NCI-H748 treated with DMSO at 0.1 percent for 48 hours (cell line): ENCODE measurements at regions not wholly inside any gene's neighbourhood (a gene's known extent, or its start where the extent isn't known, plus 50 kb on each side); places are given as distances from the start of the nearest gene placed in this dataset.

Experiments
- DNase-seq: peaks from one replicate; lab custom pipeline; 2025; lab: John Stamatoyannopoulos, UW

DNA sequence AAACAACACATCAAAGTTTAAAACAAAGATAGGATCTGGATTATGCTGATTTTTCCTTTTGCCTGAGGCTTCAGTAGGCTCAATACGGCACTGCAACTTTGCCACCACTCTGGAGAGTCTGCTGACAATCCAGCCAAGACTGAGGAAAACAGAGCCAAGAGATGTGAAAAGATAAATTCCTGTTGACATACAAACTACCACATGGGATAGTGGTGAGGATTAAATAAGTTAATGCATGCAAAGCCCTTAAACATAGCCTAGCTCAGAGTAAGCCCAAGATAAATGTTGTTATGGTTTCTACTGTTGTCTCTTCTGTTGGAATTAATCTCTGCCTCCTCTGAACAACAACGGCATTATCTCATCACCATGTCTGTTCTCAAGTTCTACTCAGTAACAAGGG is 245.9 kb upstream of the LMCD1 start:
- DNase-seq, result no peak

DNA sequence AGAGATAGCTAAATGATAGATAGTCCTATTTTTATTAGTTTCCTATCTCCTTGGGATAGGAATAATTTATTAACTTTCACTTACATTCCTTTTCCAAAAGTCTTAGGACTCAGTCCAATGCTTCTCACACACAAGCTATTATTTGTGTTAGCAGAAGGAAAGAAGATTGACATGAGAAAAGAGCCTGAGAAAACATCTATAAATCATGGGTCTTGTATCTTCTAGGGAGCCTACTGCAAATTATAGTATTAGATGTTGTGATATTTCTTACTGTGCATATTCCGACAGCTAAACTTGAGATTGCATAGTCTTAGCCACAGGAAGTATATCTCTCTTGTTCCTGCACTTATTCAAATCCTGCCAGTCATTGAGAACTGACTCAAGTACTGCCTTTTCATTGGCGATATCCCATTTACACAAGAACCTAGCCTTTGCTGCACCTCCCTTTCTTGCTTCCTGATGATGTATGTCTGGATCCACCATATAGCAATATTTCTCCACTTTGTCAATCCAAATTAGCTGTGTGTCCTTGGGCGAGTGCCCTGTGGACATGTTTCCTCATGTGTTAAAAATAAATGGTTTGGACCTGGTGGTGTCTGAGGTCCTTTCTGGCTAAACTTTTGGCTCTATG is 245.1 kb upstream of the LMCD1 start:
- DNase-seq, result no peak

DNA sequence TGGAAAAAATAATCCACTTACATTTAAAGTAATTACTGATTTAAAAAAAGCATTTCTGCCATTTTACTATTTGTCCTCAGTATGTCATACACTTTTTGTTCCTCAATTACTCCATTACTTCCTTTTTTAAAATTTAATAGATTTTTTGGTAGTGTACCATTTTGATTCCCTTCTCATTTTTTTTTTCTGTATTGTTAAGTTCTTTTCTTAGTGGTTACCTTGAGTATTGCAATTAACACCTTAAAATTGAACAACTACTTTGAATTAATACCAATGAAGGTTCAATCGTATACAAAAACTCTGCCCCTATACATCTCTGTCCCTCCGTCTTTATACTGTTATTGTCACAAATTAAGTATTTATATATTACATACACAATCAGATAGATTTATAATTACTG is 240.6 kb upstream of the LMCD1 start:
- DNase-seq, result no peak

DNA sequence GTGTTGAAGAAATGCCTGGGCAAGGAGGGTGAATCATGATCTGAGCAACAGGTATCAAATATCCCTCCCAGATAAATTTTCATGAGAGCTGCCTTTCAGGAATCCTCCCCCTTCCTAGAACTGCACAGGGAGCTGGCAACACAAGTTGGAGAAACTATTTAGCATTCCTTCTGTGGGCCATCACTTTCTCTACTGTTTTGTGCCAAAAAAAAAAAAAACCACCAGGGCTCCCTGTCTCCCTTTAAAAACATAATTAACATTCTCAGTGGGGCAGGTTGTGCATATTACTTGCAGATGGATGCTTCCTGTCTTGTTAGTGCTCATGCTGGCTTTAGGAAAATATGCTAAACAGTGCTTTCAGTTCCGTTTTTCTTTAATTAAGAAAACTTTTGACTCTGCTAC is 234.9 kb upstream of the LMCD1 start:
- no peak for DNase-seq

DNA sequence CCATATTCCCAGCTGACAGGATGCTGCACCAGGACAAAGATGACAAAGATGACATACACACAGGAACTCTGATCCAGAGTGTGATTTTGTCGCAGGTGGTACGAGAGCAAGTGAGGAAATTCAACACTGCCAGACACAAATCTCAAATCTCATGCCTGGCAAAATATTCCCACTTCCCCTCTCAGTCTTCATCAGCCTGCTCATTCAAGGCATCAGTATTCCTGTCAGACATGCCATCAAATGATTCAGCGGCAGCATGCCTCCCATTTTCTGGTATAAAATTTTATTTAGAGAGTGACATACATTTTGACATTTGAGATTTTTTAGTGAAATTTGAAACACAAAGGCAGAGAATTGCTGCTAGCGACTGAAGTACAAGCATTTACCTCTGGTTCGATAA is 228.1 kb upstream of the LMCD1 start:
- no peak for DNase-seq

DNA sequence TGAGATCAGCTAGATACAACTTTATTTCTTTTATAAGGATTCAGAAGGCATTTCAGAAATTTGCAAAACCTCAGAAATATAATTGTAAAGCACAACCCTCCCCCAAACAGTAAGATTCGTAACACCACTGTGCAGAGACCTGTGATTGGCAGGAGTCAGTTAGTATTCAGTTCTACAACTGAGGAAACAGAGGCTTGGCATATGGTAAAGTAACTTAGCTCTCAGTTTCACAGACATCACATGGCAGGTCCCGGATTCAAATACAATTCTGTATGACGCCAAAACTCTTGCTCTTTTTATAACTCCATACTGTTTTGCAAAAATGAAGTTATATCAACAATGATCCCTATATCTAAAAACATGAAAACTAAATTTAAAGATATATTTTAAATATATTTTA is 225.6 kb upstream of the LMCD1 start:
- no peak for DNase-seq

DNA sequence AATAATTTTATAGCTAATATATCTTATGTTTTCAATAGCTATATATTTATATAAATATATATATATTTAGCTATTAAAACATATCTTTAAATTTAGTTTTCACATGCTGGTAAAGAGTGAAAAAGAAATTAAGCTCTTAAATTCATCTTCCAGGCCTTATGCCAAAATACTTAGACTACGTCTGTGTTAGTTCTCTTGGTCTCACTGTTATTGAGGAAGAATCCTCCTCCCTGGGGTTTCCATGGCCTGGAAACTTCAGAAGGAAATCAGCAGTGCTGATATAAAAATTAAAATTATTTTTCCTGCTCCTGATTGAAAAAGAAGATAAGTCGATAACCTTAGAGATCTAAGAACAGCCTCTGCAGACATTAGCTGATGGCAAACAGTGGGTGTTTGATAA is 225.1 kb upstream of the LMCD1 start:
- DNase-seq, result no peak

DNA sequence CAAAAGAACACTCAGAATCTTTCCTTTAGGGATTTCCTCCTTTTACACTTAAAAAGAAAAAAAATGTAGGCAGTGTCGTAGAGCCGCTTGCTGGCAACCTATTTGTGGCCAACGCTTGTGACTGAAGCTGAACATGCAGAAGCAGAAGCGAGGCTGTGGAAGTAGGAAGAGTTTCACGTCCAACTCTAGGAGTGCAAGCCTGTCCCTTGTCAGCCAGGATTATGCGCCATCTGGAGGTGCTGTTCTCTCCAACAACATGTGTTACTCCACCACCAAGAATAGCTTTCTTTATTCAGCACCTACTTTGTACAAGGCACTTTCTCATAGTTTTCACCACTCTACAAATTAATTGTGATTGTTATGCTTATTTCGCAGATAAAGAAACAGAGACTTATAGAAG is 223.2 kb upstream of the LMCD1 start:
- DNase-seq, result no peak

DNA sequence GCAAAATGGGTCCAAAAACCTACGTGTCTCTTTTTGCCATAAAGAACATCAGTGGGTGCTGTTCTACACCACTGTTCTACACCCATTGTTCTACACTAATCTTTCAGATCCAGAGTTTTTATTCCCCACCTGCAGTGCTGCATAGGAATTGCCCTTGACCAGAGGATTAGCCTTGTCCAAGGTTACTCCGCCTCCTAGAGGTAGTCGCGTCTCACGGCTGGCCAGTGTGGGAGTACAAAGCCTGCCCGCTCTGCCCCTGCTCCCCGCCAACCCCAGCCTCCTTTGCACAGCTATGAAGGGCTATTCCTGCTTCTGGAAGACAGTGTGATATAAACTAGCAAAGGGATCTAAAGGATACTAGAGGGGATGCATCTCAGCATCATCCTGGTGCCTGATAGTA is 222.1 kb upstream of the LMCD1 start:
- no peak for DNase-seq

DNA sequence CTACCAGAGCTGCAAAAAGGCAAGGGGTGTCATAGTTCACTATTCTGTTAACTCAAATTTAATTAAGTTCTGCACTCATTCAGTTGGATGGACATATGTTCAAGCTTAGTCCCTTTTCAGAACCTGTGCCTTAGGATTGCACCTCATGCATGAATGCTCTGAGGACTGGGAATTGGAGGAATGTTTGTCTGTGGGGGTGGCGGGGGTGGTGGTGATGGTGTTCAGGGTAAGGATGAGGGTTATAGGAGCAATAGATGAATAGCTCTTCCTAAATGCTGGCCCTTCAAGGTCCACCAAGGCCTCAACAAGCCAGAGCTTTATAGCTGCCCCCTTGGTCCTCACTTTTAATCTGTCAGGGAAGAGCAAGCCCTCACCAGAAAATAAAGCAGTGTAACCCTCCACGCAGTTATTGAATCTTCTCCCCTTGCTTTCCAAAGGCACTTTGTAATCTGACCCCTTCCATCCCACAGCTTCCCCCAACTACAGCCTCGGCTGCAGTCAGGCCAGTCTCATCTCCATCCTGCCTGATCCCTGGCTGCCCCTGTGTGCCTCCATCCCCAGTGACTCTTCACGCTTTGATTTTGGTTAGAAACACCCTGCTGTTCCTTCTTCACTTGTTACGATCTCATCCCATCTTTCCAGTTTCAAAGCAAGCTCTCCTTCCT is 221.6 kb upstream of the LMCD1 start:
- DNase-seq, result no peak

DNA sequence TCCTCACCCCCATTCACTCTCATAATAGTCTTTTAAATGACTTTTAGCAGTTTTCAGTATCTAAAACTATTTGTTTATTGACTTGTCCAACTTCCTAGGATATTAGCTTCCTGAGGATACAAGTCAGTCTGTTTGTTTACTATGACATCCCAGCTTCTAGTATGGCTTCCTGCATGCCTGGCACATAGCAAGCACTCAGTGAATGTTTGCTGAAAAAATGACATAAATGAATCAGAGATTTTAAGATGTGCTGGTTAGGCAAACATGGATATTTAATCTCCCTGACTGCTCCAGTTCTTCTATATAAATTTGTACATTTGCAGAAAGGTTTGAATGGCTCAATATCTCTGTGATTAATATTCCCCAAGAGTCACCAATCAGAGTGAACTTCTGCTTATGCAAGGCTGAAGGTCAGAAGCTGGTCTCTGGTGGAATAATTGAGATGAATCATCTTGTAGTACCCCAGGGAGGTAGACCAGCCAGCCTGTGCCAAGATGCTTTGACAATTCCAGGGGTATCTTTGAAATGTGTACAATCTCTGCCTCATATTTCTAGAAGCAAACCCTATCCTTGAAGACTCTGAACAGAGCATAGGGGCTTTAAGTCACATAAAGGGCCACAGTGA is 219.0 kb upstream of the LMCD1 start:
- no peak for DNase-seq

DNA sequence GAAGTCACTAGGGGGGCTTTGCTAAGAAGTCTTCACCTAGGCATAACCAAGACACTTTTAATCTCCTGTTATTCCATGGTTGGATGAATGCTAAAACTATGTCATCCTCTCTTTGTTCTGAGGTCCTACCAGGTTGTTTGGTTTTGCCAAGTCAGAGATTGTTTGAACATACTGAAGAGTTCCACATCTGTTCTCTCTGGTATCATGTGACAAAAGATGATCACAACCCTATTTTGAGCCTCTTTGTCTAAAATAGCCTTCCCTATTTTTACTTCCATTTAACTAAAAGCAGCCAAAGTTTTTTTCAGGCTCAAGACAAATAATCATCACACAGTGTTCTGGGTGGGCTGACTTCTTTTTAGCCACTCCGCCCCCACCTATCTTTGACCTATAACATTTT is 218.4 kb upstream of the LMCD1 start:
- DNase-seq, result no peak

DNA sequence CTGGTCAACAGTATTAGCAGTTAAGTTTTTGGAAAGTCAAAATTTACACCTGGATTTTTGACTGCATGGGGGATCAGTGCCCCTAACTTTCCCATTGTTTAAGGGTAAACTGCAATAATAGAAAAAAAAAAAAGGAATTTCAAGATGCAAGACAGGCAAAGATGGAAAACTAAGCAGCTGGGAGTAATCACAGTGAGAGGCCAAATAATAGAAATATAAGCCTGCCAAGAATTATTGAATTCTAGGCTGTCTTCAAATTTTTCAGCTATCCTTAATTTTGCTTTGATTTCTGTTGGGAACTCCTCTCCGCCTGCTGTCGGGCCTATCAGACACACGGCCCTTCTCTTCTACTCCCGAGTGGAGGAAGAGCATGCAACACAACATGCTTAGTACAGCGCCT is 215.5 kb upstream of the LMCD1 start:
- no peak for DNase-seq

DNA sequence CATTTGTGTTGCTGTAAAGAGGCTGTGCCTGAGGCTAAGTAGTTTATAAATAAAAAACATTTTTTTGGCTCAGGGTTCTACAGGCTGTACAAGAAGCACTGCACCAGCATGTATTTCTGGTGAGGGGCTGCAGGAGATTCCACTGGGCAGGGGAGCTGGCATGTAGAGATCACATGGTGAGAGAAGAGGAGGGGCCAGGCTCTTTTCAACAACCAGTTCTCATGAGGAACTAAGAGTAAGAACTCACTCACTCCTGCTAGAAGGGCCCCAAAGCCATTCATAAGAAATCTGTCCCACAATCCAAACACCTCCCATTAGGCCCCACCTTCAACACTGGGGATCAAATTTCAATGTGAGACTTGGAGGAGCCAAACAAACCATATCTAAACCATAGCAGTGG is 214.9 kb upstream of the LMCD1 start:
- no peak for DNase-seq

DNA sequence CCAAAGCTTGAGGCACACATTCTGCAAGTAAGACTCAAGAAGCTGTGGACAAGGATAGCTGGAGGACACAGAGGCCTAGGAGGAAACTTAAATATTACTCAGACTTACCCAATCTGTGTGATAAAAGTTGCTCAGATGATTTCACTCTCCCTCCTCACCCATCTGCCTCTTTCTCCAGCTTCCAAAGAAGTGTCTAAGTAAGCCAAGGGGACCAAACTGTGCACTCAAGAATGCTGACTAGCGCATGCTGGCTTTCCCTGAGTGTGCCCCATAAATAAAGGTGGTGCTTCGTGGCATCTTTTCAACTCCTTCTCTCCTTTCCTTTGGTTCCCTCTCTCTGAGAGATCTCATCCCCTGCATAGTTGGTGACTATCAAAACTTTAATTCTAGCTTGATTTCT is 211.0 kb upstream of the LMCD1 start:
- no peak for DNase-seq

DNA sequence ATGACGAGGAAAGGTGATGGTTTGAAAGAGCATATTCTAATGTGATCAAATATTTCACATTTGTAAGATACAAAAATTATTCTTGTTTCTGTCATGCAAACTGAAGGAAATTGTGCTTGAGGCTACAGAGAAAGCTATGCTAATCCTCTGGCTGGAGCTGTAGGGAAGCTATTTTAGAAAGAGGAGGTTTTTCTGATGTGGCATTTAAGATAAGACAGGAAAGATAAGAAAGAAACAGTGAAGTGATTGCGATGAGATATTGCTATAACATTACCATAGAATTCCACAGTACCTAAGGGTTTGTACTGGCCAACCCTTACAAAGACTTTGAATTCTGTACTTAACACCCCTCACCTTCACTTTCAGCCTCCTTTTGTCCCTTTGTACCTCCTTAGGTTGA is 205.2 kb upstream of the LMCD1 start:
- DNase-seq, result no peak

DNA sequence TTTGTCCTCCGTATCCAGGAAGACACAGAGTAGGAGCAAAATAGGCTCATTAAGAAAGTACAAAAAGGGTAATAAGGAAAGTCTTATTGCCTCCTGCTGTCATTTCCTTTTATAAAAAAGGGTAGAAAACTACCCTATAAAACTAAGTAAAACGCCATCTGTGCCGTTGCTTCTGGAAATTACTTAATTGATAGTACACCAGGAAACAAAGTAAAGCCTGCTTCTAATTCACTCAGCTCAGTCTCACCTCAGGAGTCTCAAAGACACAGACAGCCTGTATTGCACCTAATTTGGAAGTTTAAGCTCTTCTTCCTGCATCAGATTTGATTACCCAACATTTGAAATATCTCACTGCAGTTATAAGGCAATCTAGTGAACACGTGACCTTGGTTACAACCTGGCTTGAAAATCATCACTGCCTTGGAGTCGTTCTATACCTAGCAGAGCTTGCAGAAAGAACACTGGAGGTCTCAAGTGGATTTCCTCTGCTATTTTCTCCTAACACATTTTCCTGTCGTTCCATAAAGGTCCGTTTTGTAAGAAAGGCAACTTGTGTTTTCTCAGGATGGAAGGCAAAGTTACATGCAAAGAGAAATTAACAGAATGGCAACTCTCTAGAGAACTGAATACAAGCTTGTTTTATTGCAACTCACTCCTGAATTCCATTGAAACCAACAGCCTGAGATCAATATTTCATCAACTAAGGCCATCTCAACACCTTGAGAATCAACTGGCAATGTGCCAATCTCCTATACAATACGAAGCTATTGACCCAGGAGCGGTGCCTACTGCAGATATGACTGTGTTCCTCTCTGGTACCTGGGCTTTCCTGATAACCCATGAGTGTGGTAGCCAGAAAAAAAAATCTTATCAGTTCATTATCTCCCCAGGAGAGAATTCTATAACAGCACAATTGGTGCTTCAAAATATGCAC is 203.3 kb upstream of the LMCD1 start:
- no peak for DNase-seq

DNA sequence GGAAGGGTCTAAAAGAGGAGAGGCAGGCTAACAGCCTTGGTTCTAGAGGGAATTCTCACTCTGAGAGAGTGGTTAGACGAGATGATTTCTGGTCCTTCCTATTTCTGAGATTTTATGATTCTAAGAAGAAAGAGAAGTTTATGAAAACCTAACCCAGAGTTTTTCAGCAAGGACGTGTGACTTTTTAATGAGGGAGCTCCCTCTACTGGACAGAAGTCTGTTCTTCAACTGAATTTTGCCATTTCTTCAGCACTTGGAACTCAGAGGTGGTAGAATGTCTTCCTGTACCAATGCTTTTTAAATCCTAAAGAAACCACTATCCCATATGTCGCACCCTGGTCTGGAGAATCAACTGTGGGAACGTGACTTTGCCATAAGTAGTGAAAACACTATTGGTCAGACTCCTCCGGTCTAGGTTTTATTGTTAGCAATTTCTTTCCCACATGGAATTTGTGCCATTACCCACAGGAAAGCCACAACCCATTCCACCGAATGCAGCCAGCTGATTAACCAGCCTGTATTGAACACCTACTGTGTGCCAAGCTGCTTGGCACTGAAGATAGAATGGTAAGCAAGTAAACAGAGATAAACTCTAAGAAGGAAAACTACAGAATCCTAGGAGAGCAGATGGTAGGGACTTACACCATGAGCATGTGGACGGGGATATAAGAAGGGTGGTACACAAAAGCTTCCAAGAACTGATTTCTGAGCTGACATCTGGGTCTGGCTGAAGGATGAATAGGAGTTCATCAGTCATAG is 199.5 kb upstream of the LMCD1 start:
- DNase-seq, result no peak

DNA sequence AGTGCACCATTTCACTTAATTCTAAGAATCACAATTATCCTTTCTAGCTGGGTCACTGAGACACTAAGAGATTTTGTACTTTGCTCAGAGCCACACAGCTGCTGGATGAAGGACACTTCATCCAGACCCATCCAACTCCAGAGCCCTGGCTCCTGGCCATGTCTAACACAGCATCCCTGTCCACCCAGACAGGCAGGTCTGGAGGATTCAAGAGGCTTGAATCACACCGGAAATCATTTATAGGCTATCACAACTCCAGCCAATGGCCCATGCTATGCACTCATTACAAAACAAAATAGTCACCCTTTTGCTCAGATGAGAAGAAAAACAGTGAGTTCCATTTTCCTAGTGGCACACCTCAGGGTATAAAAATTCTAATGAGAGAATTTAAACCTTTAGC is 198.2 kb upstream of the LMCD1 start:
- DNase-seq, result no peak

DNA sequence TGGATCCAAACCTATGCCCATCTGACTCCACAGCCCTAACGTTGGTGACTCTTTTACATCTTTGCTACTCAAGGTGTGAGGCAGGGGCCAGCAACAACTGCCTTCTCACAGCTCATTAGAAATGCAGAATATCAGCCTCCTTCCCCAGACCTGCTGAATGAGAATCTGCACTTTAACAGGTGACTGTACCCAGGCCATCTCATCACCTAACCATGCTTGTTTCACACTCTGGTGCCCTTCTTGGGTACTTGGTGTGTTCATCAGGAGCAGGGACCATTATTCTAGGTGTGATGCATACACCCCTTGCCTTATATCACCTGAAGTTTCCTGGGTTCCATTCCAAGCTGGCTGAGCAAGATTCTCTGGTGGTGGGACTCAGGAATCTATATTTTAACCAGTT is 196.3 kb upstream of the LMCD1 start:
- DNase-seq, result no peak

DNA sequence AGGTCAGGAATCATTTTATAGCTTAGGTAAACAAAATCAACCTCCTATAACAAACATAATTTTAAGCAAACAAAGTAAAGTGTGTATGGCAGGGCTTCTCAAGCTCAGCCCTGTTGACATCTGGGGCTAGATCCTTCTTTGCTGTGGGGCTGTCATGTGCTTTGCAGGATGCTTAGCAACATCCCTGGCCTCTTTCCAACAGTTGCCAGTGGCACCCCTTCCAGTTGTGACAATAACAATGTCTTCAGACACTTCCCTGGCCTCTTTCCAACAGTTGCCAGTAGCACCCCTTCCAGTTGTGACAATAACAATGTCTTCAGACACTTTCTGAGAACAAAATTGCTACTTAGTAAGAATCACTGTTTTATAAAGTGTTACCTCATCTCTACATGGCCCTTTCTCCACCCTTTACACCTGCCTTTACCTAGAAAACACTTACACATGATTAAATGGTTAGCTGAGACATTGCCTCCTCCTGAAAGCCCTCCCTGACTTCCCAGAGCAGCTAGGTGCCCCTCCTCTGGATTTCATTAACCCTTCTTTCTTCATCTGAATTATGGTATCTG is 194.0 kb upstream of the LMCD1 start:
- DNase-seq, result no peak

DNA sequence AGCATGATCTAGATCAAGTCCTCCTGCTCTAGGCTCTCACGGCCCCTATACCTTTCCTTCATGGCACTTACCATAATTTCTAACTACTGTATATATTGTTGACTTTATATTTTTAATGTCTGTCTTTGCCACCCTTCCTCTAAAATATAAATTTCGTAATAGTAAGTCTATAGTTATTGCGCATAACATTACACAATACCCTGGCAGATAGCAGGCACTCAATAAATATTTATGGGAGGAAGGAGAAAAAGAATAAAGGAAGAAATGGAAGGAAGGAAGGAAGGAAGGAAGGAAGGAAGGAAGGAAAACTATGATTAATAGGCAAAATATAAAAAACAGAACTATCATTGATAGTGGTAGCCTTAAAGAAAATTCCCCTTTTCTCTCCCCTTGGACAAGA is 190.3 kb upstream of the LMCD1 start:
- DNase-seq, result no peak
